ENCODE measurements at regions not wholly inside any gene's neighbourhood (a gene's known extent, or its start where the extent isn't known, plus 50 kb on each side); places are given as distances from the start of the nearest gene placed in this dataset.

- no peaks in the 10 kb centered on the region for H4K20me1 ChIP-seq (ENCODE audit: insufficient read depth, low read length)
- Mint-ChIP-seq H3K27me3 (ENCODE audit: low read depth in 3 of 3) (peaks cover 0 to 3% (median 0%) of the 10 kb centered on the region in 3 donors), H3K4me3 (peak overlapping the region in 1 of 2 donors; percentile 43), H3K27ac (peak overlapping the region in 6 of 7 donors; percentile 12 to 90 (median 80)), H3K9me3 (peaks cover 0 to 3% (median 0%) of the 10 kb centered on the region in 7 donors), H3K36me3 (no peaks in the 10 kb centered on the region), H3K4me1 (peaks cover 65% of the 10 kb centered on the region)
- peak overlapping the region; percentile 55 for H3K4me2 ChIP-seq (replicated peaks; ENCODE audit: extremely low read depth, low read length, poor library complexity, severe bottlenecking)
- H3K36me3 ChIP-seq (replicated peaks in 1 of 2; ENCODE audit: control insufficient read depth in 1 of 2, insufficient read depth in 2 of 2, low read length in 2 of 2): no peaks in the 10 kb centered on the region
- H3K27me3 ChIP-seq (ENCODE audit: control insufficient read depth in 2 of 2, insufficient read depth in 2 of 2, low read length in 2 of 2): no peaks in the 10 kb centered on the region
- peak overlapping the region in 1 of 2 donors; percentile 55 for H3K27ac ChIP-seq (ENCODE audit: low read depth in 1 of 2, low read length in 2 of 2)
- H3K79me2 ChIP-seq (ENCODE audit: insufficient read depth, low read length): no peaks in the 10 kb centered on the region
- peak; percentile 45 to 58 (median 48) for DNase-seq
- peak overlapping the region in 1 of 3 experiments; percentile 9 for H3K4me3 ChIP-seq (replicated peaks in 1 of 3; ENCODE audit: low read depth in 2 of 3, low read length in 3 of 3)
- no peak overlapping the region for H3K9ac ChIP-seq (ENCODE audit: insufficient read depth, low read length, poor library complexity, severe bottlenecking)
- no peak for TF ChIP-seq CTCF (IDR thresholded peaks at IDR 0.05)
- no peaks in the 10 kb centered on the region for H3K9me3 ChIP-seq (replicated peaks in 1 of 2; ENCODE audit: control insufficient read depth in 1 of 2, insufficient read depth in 1 of 2, low read length in 2 of 2)
- intact Hi-C loops (cut with micrococcal nuclease): no loop called here
- H2AFZ ChIP-seq (ENCODE audit: insufficient read depth, low read depth, low read length, poor library complexity, severe bottlenecking): no peak overlapping the region
- WGBS (ENCODE audit: insufficient coverage): no CpG with 5 or more reads among the region's 6 CpGs
- peaks cover 32 to 56% of the 10 kb centered on the region in 2 donors for H3K4me1 ChIP-seq (ENCODE audit: control insufficient read depth in 1 of 2, insufficient read depth in 2 of 2, low read length in 2 of 2)
Measured at GRCh38 chr5:54760182-54760935, 225.0 kb downstream of the ESM1 start.

- peaks cover 0 to 2% (median 0%) of the 10 kb centered on the region in 3 donors for H3K27me3 Mint-ChIP-seq (ENCODE audit: low read depth in 3 of 3)
- intact Hi-C loops (cut with micrococcal nuclease): loop anchor here in 1 of 2 donors (10.0 kb wide), 1 partner anchor 87 kb away; no protein-coding TSS in a partner anchor
- peaks cover 30 to 51% of the 10 kb centered on the region in 2 donors for H3K4me1 ChIP-seq (ENCODE audit: control insufficient read depth in 1 of 2, insufficient read depth in 2 of 2, low read length in 2 of 2)
- no peaks in the 10 kb centered on the region for H3K79me2 ChIP-seq (ENCODE audit: insufficient read depth, low read length)
- peaks cover 0 to 3% (median 0%) of the 10 kb centered on the region in 7 donors for H3K9me3 Mint-ChIP-seq
- no peak overlapping the region for H3K9ac ChIP-seq (ENCODE audit: insufficient read depth, low read length, poor library complexity, severe bottlenecking)
- no peak overlapping the region for H3K27ac ChIP-seq (ENCODE audit: low read depth in 1 of 2, low read length in 2 of 2)
- no peak overlapping the region for H3K4me3 Mint-ChIP-seq
- H3K4me1 Mint-ChIP-seq: peaks cover 59% of the 10 kb centered on the region
- H3K27me3 ChIP-seq (ENCODE audit: control insufficient read depth in 2 of 2, insufficient read depth in 2 of 2, low read length in 2 of 2): no peaks in the 10 kb centered on the region
- no peak overlapping the region for H3K4me2 ChIP-seq (replicated peaks; ENCODE audit: extremely low read depth, low read length, poor library complexity, severe bottlenecking)
- H3K27ac Mint-ChIP-seq: peak overlapping the region in 1 of 7 donors; percentile 61
- no peaks in the 10 kb centered on the region for H3K9me3 ChIP-seq (replicated peaks in 1 of 2; ENCODE audit: control insufficient read depth in 1 of 2, insufficient read depth in 1 of 2, low read length in 2 of 2)
- no peaks in the 10 kb centered on the region for H3K36me3 Mint-ChIP-seq
- 73% methylated on average over 2 of the region's 4 CpGs for WGBS (ENCODE audit: insufficient coverage)
- H4K20me1 ChIP-seq (ENCODE audit: insufficient read depth, low read length): no peaks in the 10 kb centered on the region
- no peak overlapping the region for H2AFZ ChIP-seq (ENCODE audit: insufficient read depth, low read depth, low read length, poor library complexity, severe bottlenecking)
- TF ChIP-seq CTCF (IDR thresholded peaks at IDR 0.05): no peak
- H3K36me3 ChIP-seq (replicated peaks in 1 of 2; ENCODE audit: control insufficient read depth in 1 of 2, insufficient read depth in 2 of 2, low read length in 2 of 2): no peaks in the 10 kb centered on the region
- no peak for DNase-seq
- H3K4me3 ChIP-seq (replicated peaks in 1 of 3; ENCODE audit: low read depth in 2 of 3, low read length in 3 of 3): no peak overlapping the region
Measured at GRCh38 chr5:54758038-54758437, 227.4 kb downstream of the ESM1 start.
